Neural cell (in vitro differentiated cells): ENCODE measurements at regions not wholly inside any gene's neighbourhood (a gene's known extent, or its start where the extent isn't known, plus 50 kb on each side); places are given as distances from the start of the nearest gene placed in this dataset.

Source experiments
- H2AFZ ChIP-seq: fragments of 200-600, 300-800 bp; sonication (generic), shearing (Covaris generic); 2 replicates; pipeline ENCODE4 v1.6.0; 2014; ENCODE audit warnings: low read depth, mild to moderate bottlenecking, antibody characterized with exemption, low read length, moderate library complexity
- H3F3A ChIP-seq: fragments of 200-600 bp; shearing (Covaris generic); 2 replicates; pipeline ENCODE4 v1.6.1; 2016; ENCODE audit warnings: mild to moderate bottlenecking, moderate library complexity, mixed read lengths, antibody characterized with exemption, low read length; ENCODE audit not compliant: insufficient read depth, poor library complexity, severe bottlenecking
- H3K27ac ChIP-seq: fragments of 200-600, 300-800 bp; sonication (generic), shearing (Covaris generic); 2 replicates; pipeline ENCODE4 v1.5.1; 2014; ENCODE audit warnings: mild to moderate bottlenecking, low read length, moderate library complexity
- H3K27me3 ChIP-seq: fragments of 300-800, 200-600 bp; sonication (generic), shearing (Covaris generic); 2 replicates; pipeline ENCODE4 v1.6.0; 2014; ENCODE audit warnings: mild to moderate bottlenecking, low read depth, low read length, moderate library complexity; ENCODE audit not compliant: insufficient read depth
- H3K36me3 ChIP-seq: fragments of 300-800, 200-600 bp; sonication (generic), shearing (Covaris generic); 2 replicates; pipeline ENCODE4 v1.5.1; 2014; ENCODE audit warnings: mild to moderate bottlenecking, antibody characterized with exemption, low read length, moderate library complexity; ENCODE audit not compliant: insufficient read depth
- H3K4me2 ChIP-seq: fragments of 300-800, 200-600 bp; sonication (generic), shearing (Covaris generic); 2 replicates; pipeline ENCODE4 v1.6.0; 2014; ENCODE audit warnings: mild to moderate bottlenecking, low read length
- H3K4me3 ChIP-seq: fragments of 300-800, 200-600 bp; sonication (generic), shearing (Covaris generic); 2 replicates; pipeline ENCODE4 v1.5.1; 2014; ENCODE audit warnings: mild to moderate bottlenecking, low read length, moderate library complexity
- H3K79me2 ChIP-seq: fragments of 200-600 bp; shearing (Covaris generic); replicated peaks from 2 replicates; pipeline ENCODE4 v1.6.0; 2014; ENCODE audit warnings: mild to moderate bottlenecking, low read length, moderate library complexity; ENCODE audit not compliant: insufficient read depth
- H3K9ac ChIP-seq: fragments of 300-800, 200-600 bp; sonication (generic), shearing (Covaris generic); 2 replicates; pipeline ENCODE4 v1.6.1; 2016; ENCODE audit warnings: mild to moderate bottlenecking, low read length, mixed read lengths
- H3K9me2 ChIP-seq: fragments of 200-600 bp; shearing (Covaris generic); 2 replicates; pipeline ENCODE4 v1.6.1; 2016; ENCODE audit warnings: mild to moderate bottlenecking, low read length, mixed read lengths; ENCODE audit not compliant: insufficient read depth
- H3K9me3 ChIP-seq: fragments of 200-600, 300-800 bp; sonication (generic), shearing (Covaris generic); 2 replicates; pipeline ENCODE4 v1.6.1; 2016; ENCODE audit warnings: mild to moderate bottlenecking, mixed run types, low read length, moderate library complexity, mixed read lengths
- H4K20me1 ChIP-seq: fragments of 200-600 bp; shearing (Covaris generic); 2 replicates; pipeline ENCODE4 v1.6.1; 2016; ENCODE audit warnings: mild to moderate bottlenecking, mixed run types; ENCODE audit not compliant: insufficient read depth
- CTCF ChIP-seq: fragments of 450-650 bp; IDR thresholded peaks from 2 replicates; pipeline ENCODE4 v1.5.1; 2014; ENCODE audit warnings: antibody characterized with exemption, mild to moderate bottlenecking, moderate library complexity; ENCODE audit not compliant: poor library complexity, severe bottlenecking
- EP300 ChIP-seq: fragments of 450-650 bp; conservative IDR thresholded peaks from 2 replicates; pipeline ENCODE4 v1.6.1; 2014; ENCODE audit warnings: antibody characterized with exemption, mild to moderate bottlenecking, moderate library complexity; ENCODE audit not compliant: poor library complexity, severe bottlenecking
- EZH2 ChIP-seq: fragments of 200-600, 300-800 bp; shearing (Covaris generic), sonication (generic); IDR thresholded peaks from 2 replicates; pipeline ENCODE4 v1.6.1; 2014; ENCODE audit warnings: antibody characterized with exemption, low read length, borderline replicate concordance, mild to moderate bottlenecking; ENCODE audit not compliant: insufficient read depth, poor library complexity, severe bottlenecking
- MXI1 ChIP-seq: fragments of 450-650 bp; conservative IDR thresholded peaks from 2 replicates; pipeline ENCODE4 v1.6.1; 2014; ENCODE audit warnings: antibody characterized with exemption, mild to moderate bottlenecking; ENCODE audit not compliant: poor library complexity, severe bottlenecking
- POLR2AphosphoS5 ChIP-seq: IDR thresholded peaks from 2 replicates; pipeline ENCODE4 v1.6.1; 2012
- RAD21 ChIP-seq: fragments of 450-650 bp; conservative IDR thresholded peaks from 2 replicates; pipeline ENCODE4 v1.6.1; 2014; ENCODE audit warnings: antibody characterized with exemption, mild to moderate bottlenecking, moderate library complexity
- REST ChIP-seq: IDR thresholded peaks from 2 replicates; pipeline ENCODE4 v1.6.1; 2012; ENCODE audit warnings: borderline replicate concordance
- SMC3 ChIP-seq: fragments of 450-650 bp; conservative IDR thresholded peaks from 2 replicates; pipeline ENCODE4 v1.6.1; 2014; ENCODE audit warnings: antibody characterized with exemption, mild to moderate bottlenecking, moderate library complexity; ENCODE audit not compliant: poor library complexity
- TAF1 ChIP-seq: IDR thresholded peaks from 2 replicates; pipeline ENCODE4 v1.6.1; 2012; ENCODE audit warnings: low read depth

GRCh38 chr3:153426344-153426743 is 264.3 kb downstream of the RAP2B start:
- Histone ChIP-seq H3K27ac (no peak overlapping the region), H3K4me3 (no peak overlapping the region), H3K9me3 (peaks cover 6% of the 10 kb centered on the region), H3K79me2 (no peaks in the 10 kb centered on the region), H3F3A (no peaks in the 10 kb centered on the region), H4K20me1 (no peaks in the 10 kb centered on the region), H3K36me3 (no peaks in the 10 kb centered on the region), H3K4me2 (no peak overlapping the region), H2AFZ (no peak overlapping the region), H3K9me2 (no peaks in the 10 kb centered on the region), H3K9ac (no peak overlapping the region), H3K27me3 (no peaks in the 10 kb centered on the region)
- TF ChIP-seq TAF1 (no peak), CTCF (no peak), REST (no peak), EP300 (no peak), EZH2 (no peak), MXI1 (no peak), POLR2AphosphoS5 (no peak), SMC3 (no peak), RAD21 (no peak)

- no peak overlapping the region for H3K9ac ChIP-seq
- H3K36me3 ChIP-seq = no peaks in the 10 kb centered on the region
- no peak overlapping the region for H2AFZ ChIP-seq
- no peaks in the 10 kb centered on the region for H3F3A ChIP-seq
- H3K4me2 ChIP-seq = no peak overlapping the region
- H3K4me3 ChIP-seq = no peak overlapping the region
- no peaks in the 10 kb centered on the region for H3K27me3 ChIP-seq
- no peaks in the 10 kb centered on the region for H4K20me1 ChIP-seq
- no peak for TF ChIP-seq EP300
- no peak for TF ChIP-seq CTCF
- TF ChIP-seq POLR2AphosphoS5 = no peak
- no peak for TF ChIP-seq REST
- TF ChIP-seq TAF1 = no peak
- no peak for TF ChIP-seq MXI1
- no peak for TF ChIP-seq EZH2
- TF ChIP-seq SMC3 = no peak
- no peak for TF ChIP-seq RAD21
- peaks cover 6% of the 10 kb centered on the region for H3K9me3 ChIP-seq
- no peaks in the 10 kb centered on the region for H3K9me2 ChIP-seq
- no peaks in the 10 kb centered on the region for H3K79me2 ChIP-seq
- H3K27ac ChIP-seq = no peak overlapping the region
These were observed 264.8 kb downstream of the RAP2B start for GRCh38 chr3:153426803-153427202.
